Epidermal melanocyte (primary cell): ENCODE measurements at regions not wholly inside any gene's neighbourhood (a gene's known extent, or its start where the extent isn't known, plus 50 kb on each side); places are given as distances from the start of the nearest gene placed in this dataset.

ENCODE experiments used
- DNase-seq: peaks from one replicate; pipeline ENCODE4 v3.0.0; 2011; ENCODE audit warnings: low spot score; ENCODE audit not compliant: insufficient read length

DNA sequence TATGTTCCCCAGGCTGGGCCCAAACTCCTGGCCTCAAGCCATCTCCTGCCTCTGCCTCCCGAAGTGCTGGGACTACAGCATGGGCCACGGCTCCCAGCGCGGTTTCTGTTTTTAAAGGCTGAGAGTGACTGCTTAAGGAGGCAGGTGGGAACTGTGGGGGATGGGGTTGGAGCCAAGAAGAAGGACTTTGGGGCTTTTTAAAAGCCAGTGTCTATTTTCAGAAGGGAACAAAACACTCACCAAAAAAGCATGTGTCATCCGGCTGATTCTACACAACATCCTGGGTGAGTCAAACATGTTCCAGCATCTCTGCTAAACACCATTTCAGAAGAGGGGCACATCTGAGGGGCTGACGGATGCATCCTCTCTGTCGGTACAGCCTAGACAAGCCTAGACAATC is 824.5 kb downstream of the TYW1 start:
- no peak for DNase-seq

DNA sequence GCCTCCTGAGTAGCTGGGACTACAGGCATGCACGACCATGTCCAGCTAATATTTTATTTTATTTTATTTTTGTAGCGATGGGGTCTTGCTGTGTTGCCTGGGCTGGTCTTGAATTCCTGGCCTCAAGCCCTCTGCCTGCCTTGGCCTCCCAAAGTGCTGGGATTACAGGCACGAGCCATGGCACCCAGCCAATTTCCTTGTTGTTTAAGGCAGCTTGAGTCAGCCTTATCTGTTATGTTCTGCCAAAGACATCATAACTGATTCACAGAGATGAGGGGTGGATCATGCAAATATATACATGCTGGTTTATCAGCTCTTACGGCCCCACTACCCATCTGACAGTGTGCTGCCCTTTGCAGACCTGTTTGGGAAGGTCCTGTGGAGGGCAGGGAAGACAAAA is 826.7 kb downstream of the TYW1 start:
- no peak for DNase-seq

DNA sequence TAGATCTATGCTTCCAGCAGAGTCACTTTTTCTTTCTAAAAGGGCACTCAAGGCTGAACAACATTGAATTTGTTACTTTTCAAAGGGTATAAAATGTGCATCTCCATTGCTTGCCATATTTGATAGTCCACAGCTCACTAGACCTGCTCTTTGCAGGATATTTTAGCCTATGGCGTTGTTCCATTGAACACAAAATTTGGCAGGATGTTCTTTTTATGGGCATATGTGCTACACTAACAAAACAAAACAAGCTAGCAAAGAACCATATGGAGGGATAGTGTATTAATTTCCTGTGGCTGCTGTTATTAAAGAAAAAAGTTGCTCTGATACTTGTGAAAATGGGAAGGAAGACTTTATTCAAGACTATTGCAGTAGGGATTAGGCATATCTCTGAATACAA is 828.7 kb downstream of the TYW1 start:
- no peak for DNase-seq

DNA sequence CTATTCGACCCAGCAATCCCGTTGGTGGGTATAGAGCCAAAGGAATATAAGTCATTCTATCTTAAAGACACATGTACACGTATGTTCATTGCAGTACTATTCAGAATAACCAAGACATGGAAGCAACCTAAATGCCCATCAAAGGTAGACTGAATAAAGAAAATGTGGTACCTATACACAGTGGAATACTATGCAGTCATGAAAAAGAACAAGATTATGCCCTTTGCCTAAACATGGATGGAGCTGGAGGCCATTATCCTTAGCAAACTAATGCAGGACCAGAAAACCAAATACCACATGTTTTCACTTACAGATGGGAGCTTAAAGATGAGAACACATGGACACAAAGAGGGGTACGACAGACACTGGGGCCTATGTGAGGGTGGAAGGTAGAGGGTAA is 845.3 kb downstream of the TYW1 start:
- DNase-seq: no peak

DNA sequence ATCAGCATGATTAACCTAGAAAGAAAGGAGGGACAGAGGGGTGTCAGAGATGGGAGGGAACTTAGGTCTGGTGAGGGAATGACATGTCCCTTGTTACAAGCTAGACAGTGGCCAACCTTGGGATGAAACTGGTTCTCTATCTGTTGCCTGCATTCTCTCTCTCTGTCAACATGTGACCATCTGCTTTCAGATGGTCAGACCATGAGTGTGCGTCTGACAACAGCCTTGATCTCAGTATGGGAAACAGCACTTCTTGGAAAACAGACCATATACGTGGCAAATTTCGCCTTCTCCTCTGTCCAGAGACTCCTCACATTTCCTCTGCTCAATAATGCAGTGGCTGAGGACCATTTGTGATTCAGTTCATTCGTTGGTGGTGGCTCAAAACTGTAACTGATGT is 845.9 kb downstream of the TYW1 start:
- DNase-seq: no peak

DNA sequence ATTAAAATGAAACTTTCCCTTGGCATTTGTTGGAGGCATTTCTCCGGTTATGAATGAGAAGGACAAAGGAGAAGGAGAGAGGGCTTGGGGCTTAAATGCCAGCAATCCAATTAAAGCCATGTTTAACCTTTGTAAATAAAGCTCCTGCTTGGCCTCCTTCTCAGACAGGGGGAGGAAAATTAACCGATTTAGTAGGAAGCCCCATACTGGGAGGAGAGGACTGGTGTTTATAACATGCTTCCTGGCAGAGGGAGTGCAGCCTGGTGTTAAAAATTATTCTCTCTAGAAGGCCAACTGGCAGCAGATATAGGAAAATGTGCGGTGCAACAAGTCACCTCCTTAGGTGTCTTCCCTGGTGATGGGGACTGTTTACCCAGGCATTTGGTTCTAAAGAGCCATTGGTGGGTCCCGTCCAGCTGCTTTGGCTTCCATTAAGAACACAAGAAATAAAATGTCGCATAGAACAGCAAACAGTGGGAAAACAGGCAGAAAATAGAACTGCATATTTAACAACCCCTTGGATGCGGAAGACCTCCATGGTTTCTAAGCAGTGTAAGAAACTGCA is 846.5 kb downstream of the TYW1 start:
- no peak for DNase-seq

DNA sequence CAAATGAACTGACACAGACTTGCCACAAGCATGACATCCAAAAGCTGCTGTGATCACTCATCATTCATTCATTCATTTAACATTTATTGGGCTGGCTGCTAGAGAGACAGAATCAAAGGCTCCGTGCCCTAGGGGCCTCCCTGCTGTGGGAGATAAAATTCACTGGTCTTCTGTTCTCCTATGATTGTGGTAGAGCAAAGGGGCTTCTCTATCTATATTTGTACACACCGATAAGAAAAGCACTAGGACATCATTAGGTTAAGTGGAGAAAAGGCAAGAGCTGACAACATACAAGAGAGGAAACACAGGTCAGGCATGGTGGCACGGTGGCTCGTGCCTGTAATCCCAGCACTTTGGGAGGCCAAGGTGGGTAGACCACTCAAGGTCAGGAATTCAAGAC is 847.0 kb downstream of the TYW1 start:
- DNase-seq: no peak

DNA sequence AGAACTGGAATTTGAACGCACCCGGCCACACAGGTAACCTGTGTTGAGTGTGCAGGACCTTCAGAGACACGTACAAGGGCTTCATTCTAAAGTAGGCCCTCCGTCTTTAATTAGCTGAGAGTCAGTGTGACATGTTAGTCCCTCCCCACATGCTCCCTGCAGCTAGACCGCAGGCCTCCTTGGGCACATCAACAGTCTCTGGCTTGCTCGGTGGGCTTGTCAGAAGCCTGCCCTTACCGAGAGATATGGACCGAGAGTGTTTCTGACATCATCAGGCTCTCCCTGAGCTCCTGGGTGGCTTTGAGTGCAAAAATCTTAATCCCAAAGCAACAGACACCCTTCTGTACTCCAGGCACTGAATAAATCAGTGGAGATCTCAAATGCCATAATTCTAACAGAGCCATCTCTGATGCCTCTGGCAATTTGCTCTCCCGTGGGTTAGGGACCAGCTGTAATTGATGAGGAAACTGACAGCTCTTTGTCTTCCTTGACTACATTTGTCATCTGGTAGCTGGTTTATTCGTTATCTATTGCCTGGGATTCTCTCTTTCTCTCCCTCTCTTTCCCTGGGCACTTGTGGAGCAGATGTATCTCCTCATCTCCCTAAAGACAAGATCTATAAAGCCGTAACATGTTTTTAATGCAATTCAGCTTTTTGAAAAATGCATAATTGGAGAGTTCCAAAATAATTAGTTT is 850.6 kb downstream of the TYW1 start:
- no peak for DNase-seq

DNA sequence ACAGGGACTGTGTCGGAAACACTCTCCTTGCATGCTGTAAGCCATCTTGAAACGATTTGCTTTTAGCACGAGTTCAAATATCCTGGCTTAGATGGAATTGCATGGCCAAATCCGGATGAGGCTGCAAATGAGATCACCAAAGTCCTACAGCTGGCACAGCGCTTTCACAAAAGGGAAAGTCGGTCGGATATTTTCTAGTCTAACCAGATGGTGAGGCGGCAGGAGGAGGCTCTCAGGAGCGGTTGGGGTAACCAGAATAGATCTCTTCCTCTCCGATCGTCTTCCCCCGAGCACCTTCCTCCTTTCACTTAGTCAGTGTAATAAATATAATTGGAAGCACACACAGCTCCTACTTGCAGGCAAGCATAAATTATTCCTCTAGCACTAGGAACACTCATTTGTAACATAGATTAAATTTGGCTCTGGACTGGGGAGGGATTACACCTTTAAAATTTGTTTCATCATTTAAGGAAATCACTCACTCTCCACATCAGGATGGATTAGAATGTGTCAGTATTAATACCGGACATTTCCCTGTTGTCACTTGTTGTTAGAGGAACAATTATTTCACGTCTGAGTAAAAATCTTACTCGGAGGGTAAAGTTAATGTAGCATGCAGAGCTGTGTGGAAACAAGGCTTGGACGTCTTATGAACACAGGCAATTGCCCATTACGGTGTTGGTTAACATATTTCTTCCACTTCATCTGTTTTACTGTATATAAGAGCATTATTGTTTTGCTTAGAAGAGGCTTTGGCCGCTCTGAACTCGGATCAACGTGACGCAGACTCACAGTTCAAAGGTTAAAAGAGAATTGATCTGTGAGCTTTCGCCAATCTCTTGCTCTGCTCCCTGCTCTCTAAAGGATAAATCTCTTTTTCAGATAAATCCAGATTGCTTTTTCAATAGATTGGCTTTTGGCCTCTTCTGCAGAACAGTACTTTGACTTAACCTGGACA is 857.9 kb downstream of the TYW1 start:
- no peak for DNase-seq

DNA sequence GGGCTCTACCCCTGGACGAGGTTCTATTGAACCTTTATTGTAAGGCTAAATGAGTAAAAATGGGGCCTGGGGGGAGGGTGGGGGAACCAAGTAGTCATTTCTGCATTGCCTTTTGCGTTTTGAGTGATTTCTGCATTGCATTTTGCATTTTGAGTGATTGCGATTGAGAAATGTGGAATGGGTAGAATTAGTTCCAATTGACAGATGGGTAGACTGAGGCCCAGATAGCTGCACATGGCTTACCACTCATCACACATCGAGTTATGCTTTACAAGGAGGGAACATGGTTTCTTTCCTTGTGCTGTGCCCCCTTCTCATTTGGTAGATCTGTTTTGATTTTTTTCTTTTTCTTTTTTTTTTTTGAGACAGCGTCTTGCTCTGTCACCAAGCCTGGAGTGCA is 858.7 kb downstream of the TYW1 start:
- no peak for DNase-seq

DNA sequence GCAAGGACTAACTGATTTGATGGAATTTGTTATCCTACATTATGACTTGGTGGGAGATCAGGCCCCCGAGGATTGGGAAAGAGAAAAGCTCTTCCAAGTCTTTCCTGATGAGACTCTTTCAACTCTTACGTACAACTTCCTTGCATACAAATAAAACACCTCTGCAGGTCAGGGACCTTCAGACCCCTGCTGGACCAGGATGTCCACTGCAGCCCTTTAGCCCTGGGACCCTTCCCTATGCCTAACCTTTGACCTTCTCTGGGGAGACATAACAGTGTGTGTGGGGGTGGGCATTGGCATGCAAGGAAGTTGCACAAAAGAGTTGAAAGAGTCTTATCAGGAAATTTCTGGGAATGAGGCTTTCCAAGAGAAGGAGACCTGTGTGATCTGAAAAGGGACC is 859.4 kb downstream of the TYW1 start:
- no peak for DNase-seq

DNA sequence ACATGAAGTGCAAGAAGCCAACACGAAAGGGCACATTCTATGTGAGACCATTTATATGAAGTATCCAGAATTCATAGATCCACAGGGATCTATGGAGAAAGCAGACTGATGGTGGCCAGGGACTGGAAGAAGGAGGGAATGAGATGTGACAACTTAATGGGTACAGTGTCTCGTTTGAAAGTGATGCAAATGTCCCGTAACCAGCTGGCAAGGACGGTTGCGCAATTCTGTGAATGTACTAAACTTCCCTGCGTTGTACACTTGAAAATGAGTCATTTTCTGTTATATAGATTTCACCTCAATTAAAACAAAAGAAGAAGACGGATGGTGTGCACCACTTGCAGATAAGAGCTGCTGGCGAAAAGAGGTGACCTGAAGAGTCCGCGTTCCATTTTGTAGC is 861.1 kb downstream of the TYW1 start:
- no peak for DNase-seq

DNA sequence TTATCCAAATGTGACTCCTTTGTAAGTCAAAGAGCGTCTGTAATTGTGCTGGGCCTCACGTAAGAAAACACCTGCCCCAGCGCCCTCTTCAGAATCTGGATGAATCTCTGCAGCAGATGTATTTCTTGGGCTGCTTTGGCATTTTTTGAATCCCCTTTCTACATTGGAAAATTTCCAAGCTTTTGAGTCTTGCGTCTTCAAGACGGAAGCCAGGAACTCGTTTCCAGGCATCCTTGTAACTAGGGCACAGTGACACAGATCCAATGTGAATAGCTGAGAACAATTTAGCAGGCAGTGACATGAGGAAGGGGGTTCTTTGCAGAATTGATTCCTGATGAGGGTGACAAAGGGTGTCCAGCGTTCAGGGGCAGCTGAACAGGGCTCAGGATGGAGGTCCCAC is 862.3 kb downstream of the TYW1 start:
- no peak for DNase-seq

DNA sequence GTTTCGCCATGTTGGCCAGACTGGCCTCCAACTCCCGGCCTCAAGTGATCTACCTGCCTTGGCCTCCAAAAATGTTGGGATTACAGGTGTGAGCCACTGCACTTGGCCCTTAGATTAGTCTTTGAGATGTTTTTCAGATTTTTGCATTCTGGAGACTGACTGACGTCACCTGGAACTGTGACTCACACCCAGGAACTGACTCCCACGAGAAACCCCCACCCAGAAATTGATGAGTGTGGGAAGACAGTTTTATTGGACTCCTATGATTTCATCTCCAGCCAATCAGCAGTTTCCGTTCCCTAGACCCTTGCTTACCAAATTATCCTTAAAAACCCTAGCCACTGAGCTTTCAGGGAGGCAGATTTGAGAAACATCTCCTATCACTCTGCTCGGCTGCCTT is 867.3 kb downstream of the TYW1 start:
- DNase-seq: no peak

DNA sequence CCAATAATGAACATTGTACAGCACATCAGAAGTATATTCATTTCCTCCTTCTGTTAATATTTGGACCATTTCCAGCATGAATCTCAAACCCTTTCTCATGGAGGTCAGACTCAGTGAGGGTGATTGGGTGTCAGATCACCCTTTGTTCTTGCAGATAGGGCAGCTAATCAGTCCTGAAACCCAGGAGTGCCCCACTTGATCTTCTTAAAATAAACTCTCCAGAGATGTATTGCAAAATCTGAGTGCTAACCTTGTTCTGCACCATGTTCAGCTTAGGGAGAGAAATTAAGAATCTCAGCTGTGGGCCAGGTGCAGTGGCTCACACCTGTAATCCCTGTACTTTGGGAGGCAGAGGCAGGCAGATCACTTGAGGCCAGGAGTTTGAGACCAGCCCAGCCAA is 869.4 kb downstream of the TYW1 start:
- DNase-seq: no peak

DNA sequence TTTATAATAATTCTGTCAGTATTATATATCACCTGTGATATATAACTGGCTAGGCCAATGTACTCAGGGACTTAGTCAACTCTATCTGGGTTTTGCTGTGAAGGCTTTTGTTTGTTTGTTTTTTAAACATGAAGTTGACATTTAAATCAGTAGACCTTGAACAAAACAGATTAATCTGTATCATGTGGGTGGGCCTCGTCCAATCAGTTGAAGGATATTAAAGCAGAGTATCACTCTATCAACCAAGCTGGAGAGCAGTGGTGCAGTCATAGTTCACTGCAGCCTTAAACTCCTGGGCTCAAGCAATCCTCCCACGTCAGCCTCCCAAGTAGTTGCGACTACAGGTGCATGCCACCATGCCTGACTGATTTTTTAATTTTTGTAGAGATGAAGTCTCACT is 870.2 kb downstream of the TYW1 start:
- DNase-seq: no peak

DNA sequence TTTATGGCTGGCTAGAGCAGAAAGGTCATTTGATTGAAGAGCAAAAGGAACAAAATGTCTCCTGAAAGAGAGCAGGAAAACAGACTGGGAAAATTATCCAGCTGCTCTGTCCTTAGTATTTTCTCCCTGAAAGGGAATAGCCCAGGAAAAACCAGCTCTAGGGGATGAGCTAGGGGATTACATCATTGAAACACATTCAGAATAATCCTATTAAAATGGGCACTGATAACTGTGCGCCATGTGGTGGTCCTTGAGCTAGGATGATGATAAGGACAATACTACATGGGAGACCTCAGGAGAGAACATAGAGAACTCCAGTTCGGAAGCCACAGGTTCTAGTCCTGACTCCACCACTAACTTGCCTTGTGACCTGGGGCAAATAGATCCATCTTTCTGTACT is 873.8 kb downstream of the TYW1 start:
- no peak for DNase-seq

DNA sequence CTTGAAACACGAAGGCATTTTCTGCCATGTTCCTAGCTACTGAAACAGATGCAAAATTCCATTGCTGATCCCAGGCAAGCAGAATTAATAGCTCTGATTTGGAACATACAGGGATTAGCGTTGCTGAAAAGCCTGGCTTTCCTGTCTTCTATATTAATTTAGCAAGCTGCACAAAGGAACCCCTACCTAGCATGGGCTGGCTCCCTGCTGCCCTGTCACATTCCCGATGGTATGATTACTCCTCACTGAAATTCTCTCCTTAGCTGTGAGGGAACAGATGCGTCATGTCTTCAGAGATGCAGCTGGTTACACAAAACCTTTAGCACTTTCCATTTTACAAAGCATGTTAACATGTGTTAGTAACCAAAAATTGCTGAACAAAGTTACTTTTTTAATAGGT is 878.9 kb downstream of the TYW1 start:
- no peak for DNase-seq

DNA sequence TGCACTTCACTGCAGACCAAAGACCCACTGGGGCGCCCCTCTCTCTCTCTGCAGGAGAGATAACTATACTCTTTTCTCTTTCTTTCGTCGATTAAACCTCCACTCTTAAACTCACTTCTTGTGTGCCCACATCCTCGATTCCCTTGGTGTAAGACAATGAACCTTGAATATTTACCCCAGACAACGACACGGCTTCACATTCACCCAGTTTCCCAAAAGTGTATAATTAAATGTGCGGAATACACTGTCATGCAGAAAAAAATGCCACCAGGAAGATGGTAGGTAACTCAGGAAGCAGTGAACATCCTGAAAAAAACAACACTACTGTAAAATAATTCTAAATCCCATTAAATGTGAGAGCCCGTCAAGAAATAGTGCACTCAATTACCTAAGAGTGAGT is 882.2 kb downstream of the TYW1 start:
- no peak for DNase-seq

DNA sequence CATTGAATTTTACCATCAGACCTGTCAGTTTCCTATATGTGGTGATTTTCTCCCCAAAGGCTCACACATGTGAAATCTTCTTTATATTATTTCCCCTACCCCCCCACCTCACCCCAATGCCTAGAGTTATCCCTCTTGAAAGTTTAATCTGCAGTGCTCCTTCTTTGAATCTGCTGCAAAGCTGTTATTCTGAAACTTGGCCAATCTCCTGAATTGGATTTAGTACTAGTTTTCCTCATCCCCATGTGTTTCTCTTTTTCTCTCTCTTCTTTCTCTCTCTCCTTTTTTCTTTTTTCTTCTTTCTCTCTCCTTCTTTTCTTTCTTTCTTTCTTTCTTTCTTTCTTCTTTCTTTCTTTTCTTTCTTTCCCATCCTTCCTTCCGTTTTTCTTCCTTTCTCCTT is 886.2 kb downstream of the TYW1 start:
- no peak for DNase-seq

DNA sequence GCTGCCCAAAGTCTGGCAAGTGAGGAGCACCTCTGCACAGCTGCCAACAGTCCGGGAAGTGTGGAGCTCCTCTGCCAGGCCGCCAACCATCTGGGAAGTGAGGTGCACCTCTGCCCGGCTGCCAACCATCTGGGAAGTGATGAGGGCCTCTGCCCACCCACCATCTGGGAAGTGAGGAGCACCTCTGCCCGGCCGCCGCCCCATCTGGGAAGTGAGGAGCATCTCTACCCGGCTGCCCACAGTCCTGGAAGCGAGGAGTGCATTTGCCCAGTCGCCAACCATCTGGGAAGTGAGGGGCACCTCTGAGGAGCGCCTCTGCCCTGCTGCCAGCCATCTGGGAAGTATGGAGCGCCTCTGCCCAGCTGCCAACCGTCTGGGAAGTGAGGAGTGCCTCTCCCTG is 893.7 kb downstream of the TYW1 start:
- no peak for DNase-seq

DNA sequence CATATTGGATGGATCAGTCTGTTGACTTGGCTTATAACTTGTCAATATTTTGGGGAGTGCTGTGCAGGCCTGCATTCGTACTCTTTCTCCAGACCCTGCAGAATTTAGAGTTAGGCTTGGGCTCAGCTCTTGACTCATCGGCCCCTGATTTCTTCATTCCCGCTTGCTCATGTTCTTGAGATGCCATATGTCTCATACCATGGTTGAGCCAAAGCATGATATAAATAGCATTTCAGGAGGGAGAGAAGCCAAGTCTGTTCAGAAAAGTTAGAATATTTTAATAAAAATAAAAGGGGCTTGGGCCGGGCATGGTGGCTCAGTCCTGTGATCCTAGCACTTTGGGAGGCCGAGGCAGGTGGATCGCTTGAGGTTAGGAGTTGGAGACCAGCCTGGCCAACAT is 898.1 kb downstream of the TYW1 start:
- no peak for DNase-seq

DNA sequence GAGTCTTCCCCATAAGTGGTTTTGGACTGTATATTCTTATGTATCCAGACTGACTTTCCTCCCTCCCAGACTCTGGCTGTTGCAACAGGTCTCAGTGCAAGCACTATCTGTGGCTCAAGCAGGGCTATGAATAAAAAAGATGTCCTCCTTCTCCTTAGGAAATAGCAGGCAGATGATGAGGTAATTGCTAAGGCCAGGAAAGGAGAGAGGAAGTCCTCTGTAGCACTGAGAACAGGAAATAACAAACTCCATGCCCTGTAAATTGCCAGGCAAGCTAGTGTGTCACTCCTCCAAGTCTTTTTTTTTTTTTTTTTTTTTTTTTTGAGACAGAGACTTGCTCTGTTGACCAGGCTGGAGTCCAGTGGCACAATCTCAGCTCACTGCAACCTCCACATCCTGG is 900.1 kb downstream of the TYW1 start:
- no peak for DNase-seq
